Smooth muscle cell (in vitro differentiated cells): ENCODE measurements at regions not wholly inside any gene's neighbourhood (a gene's known extent, or its start where the extent isn't known, plus 50 kb on each side); places are given as distances from the start of the nearest gene placed in this dataset.
A peak's percentile ranks its signal among the peaks of the same experiment; 100 is the strongest.

ENCODE experiments used
- DNase-seq: peaks from one replicate; lab custom pipeline; 2025; ENCODE audit not compliant: unreplicated experiment; lab: John Stamatoyannopoulos, UW
- H2AFZ ChIP-seq: fragments of 200-600 bp; sonication (generic); 2 replicates; pipeline ENCODE4 v1.6.0; 2016; ENCODE audit warnings: antibody characterized with exemption, low read depth, mild to moderate bottlenecking
- H3F3A ChIP-seq: fragments of 200-600 bp; sonication (generic); 2 replicates; pipeline ENCODE4 v1.6.0; 2017; ENCODE audit warnings: antibody characterized with exemption, low read depth
- H3K27ac ChIP-seq: fragments of 200-600 bp; sonication (generic); 2 replicates; pipeline ENCODE4 v1.5.1; 2016; ENCODE audit warnings: low read depth, mild to moderate bottlenecking
- H3K27me3 ChIP-seq: fragments of 200-600 bp; sonication (generic); 2 replicates; pipeline ENCODE4 v1.6.1; 2016; ENCODE audit warnings: low read depth, mild to moderate bottlenecking
- H3K36me3 ChIP-seq: fragments of 200-600 bp; sonication (generic); 2 replicates; pipeline ENCODE4 v1.5.1; 2016; ENCODE audit warnings: low read depth
- H3K4me1 ChIP-seq: fragments of 200-600 bp; sonication (generic); 2 replicates; pipeline ENCODE4 v1.5.1; 2016; ENCODE audit warnings: low read depth
- H3K4me2 ChIP-seq: fragments of 200-600 bp; sonication (generic); 2 replicates; pipeline ENCODE4 v1.6.0; 2016; ENCODE audit warnings: mild to moderate bottlenecking
- H3K4me3 ChIP-seq: fragments of 200-600 bp; sonication (generic); 2 replicates; pipeline ENCODE4 v1.5.1; 2016; ENCODE audit warnings: mild to moderate bottlenecking
- H3K79me2 ChIP-seq: fragments of 200-600 bp; sonication (generic); 2 replicates; pipeline ENCODE4 v1.6.0; 2016; ENCODE audit warnings: low read depth, mild to moderate bottlenecking
- H3K9ac ChIP-seq: fragments of 200-600 bp; sonication (generic); 2 replicates; pipeline ENCODE4 v1.6.0; 2016; ENCODE audit warnings: low read depth
- H3K9me3 ChIP-seq: fragments of 200-600 bp; sonication (generic); replicated peaks from 2 replicates; pipeline ENCODE4 v1.5.1; 2016; ENCODE audit warnings: low read depth
- H4K20me1 ChIP-seq: fragments of 200-600 bp; sonication (generic); 2 replicates; pipeline ENCODE4 v1.6.0; 2016; ENCODE audit warnings: low read depth
- WGBS: methylation state at CpG from one replicate; pipeline ENCODE4 v1.1.7; 2016; ENCODE audit warnings: low lambda C conversion rate; 5-methylcytosine and 5-hydroxymethylcytosine counted together
- TF ChIP-seq, protein P1 (sequence below): fragments of 200-600 bp; sonication (generic); IDR thresholded peaks from 2 replicates; pipeline ENCODE4 v1.5.1; 2017; ENCODE audit warnings: borderline replicate concordance, mild to moderate bottlenecking, antibody characterized with exemption; ENCODE audit not compliant: insufficient read depth, poor library complexity, severe bottlenecking

DNA sequence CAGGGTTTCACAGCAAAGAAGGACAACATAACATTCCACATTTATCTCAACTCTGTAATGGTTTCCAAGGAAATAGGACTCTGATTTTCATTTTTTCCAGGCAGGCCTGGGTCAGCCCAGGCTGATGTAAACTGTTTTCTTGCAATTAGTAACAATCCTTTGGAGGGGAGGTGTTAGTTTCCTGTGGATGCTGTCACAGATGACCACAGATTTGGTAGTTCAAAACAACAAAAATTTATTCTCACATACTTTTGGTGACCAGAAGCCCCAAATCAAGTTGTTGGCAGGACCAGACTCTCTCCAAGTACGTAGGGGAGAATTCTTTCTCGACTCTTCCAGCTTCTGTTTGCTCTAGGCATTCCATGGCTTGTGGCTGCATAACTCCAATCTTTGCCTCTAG is 88.0 kb downstream of the EDEM1 start:
- Histone ChIP-seq H3K27me3 (no peaks in the 10 kb centered on the region), H3K4me1 (no peaks in the 10 kb centered on the region), H3K9me3 (no peaks in the 10 kb centered on the region), H3F3A (no peaks in the 10 kb centered on the region), H3K36me3 (no peaks in the 10 kb centered on the region), H4K20me1 (no peaks in the 10 kb centered on the region), H3K27ac (peak overlapping the region; percentile 62), H3K4me2 (peak overlapping the region; percentile 1), H2AFZ (no peak overlapping the region), H3K4me3 (no peak overlapping the region), H3K9ac (no peak overlapping the region), H3K79me2 (no peaks in the 10 kb centered on the region)
- TF ChIP-seq, protein P1, sequence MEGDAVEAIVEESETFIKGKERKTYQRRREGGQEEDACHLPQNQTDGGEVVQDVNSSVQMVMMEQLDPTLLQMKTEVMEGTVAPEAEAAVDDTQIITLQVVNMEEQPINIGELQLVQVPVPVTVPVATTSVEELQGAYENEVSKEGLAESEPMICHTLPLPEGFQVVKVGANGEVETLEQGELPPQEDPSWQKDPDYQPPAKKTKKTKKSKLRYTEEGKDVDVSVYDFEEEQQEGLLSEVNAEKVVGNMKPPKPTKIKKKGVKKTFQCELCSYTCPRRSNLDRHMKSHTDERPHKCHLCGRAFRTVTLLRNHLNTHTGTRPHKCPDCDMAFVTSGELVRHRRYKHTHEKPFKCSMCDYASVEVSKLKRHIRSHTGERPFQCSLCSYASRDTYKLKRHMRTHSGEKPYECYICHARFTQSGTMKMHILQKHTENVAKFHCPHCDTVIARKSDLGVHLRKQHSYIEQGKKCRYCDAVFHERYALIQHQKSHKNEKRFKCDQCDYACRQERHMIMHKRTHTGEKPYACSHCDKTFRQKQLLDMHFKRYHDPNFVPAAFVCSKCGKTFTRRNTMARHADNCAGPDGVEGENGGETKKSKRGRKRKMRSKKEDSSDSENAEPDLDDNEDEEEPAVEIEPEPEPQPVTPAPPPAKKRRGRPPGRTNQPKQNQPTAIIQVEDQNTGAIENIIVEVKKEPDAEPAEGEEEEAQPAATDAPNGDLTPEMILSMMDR, result no peak
- no peak for DNase-seq
- WGBS, result 21% methylated on average over 2 of the region's 2 CpGs

DNA sequence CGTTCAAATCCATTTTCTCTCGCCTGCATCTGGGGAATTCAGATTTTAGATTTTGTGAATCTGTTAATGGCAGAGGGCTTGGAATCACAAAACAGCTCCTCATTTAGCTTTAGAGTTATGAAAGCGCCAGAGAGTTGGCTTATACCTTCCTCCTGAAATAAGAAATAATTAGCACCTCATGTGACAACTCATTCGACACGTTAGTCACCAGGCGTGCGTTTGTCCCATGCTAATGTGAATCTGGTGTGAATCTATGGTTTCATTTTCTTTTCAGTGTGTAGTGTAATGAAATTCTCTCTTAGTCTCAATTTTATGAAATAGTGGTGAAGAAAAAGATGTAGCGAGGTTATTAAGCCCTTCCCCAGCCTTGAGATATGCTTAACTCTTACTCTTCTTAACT is 89.4 kb downstream of the EDEM1 start:
- WGBS, result 93% methylated on average over 8 of the region's 8 CpGs
- Histone ChIP-seq H3K36me3 (no peaks in the 10 kb centered on the region), H3K4me3 (no peak overlapping the region), H3K4me1 (no peaks in the 10 kb centered on the region), H3K79me2 (no peaks in the 10 kb centered on the region), H3K9me3 (no peaks in the 10 kb centered on the region), H2AFZ (no peak overlapping the region), H3K4me2 (no peak overlapping the region), H3K27me3 (no peaks in the 10 kb centered on the region), H3K9ac (no peak overlapping the region), H3K27ac (no peak overlapping the region), H4K20me1 (no peaks in the 10 kb centered on the region), H3F3A (no peaks in the 10 kb centered on the region)
- TF ChIP-seq, protein P1, result no peak
- no peak for DNase-seq

GRCh38 chr3:5277612-5278236 is 90.2 kb downstream of the EDEM1 start:
- Histone ChIP-seq H3K27ac (no peak overlapping the region), H3K4me2 (no peak overlapping the region), H3F3A (no peaks in the 10 kb centered on the region), H3K27me3 (no peaks in the 10 kb centered on the region), H3K79me2 (no peaks in the 10 kb centered on the region), H4K20me1 (no peaks in the 10 kb centered on the region), H2AFZ (no peak overlapping the region), H3K9me3 (no peaks in the 10 kb centered on the region), H3K4me1 (no peaks in the 10 kb centered on the region), H3K4me3 (no peak overlapping the region), H3K36me3 (no peaks in the 10 kb centered on the region), H3K9ac (no peak overlapping the region)
- no peak for DNase-seq
- 93% methylated on average over 3 of the region's 3 CpGs for WGBS
- TF ChIP-seq, protein P1, result no peak

DNA sequence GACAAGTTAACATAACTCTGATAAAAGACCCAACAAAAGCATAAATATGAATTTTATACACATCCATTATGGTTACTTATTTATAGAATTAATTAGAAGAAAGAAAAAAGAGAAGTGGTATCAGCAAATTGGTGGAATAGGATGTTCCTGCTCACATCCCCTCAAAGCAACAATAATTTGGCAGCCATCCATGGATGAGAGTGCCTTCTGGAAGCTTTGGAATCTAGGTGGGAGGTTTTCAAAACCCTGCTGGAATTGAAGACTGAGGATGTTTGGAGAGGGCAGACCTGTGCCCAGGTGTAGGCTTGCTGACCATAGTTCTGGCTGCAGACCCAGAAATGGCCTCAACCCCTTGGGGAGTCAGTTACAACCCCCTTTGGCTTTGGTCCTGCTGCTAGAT is 91.2 kb downstream of the EDEM1 start:
- Histone ChIP-seq H3F3A (no peaks in the 10 kb centered on the region), H2AFZ (no peak overlapping the region), H3K9me3 (no peaks in the 10 kb centered on the region), H3K4me2 (no peak overlapping the region), H3K9ac (no peak overlapping the region), H3K4me1 (no peaks in the 10 kb centered on the region), H3K79me2 (no peaks in the 10 kb centered on the region), H3K27ac (no peak overlapping the region), H4K20me1 (no peaks in the 10 kb centered on the region), H3K4me3 (no peak overlapping the region), H3K27me3 (no peaks in the 10 kb centered on the region), H3K36me3 (no peaks in the 10 kb centered on the region)
- no peak for DNase-seq
- TF ChIP-seq, protein P1, result no peak
